ENCODE measurements at regions not wholly inside any gene's neighbourhood (a gene's known extent, or its start where the extent isn't known, plus 50 kb on each side); places are given as distances from the start of the nearest gene placed in this dataset.

- no peak for DNase-seq (ENCODE audit: low read depth, low spot score)
- H3K4me3 ChIP-seq, result no peak overlapping the region
- TF ChIP-seq TARDBP (IDR thresholded peaks at IDR 0.05; ENCODE audit: borderline replicate concordance), result no peak
- TF ChIP-seq RELA (IDR thresholded peaks at IDR 0.05; ENCODE audit: borderline replicate concordance, partially characterized antibody), result no peak
- H3K9me3 ChIP-seq (replicated peaks; ENCODE audit: control insufficient read depth, insufficient read depth, low read length), result no peaks in the 10 kb centered on the region; the same call in 2 of the 3 replicates
- no peaks in the 10 kb centered on the region for H3K36me3 ChIP-seq (ENCODE audit: control insufficient read depth in 2 of 2, insufficient read depth in 2 of 2, low read length in 1 of 2)
- 0% methylated on average over 1 of the region's 1 CpG for WGBS (ENCODE audit: insufficient coverage, insufficient replicate concordance, low lambda C conversion rate, missing lambda C conversion rate)
- in situ Hi-C loops (cut with MboI), result no loop called here
- intact Hi-C loops (cut with micrococcal nuclease; ENCODE audit: unreplicated experiment), result no loop called here
- BruUV-seq (replicated peaks), result no TSS peak
- ChIA-PET CTCF (no interaction called here), SMC1A (ENCODE audit: uncharacterized antibody, unreplicated experiment) (no interaction called here), POLR2A (no interaction called here), RAD21 (ENCODE audit: unreplicated experiment) (no interaction called here)
- no peaks in the 10 kb centered on the region for H3K27me3 ChIP-seq (replicated peaks in 1 of 2; ENCODE audit: control insufficient read depth in 2 of 2, insufficient read depth in 2 of 2, low read length in 1 of 2)
- ATAC-seq, result no peak
- no peaks in the 10 kb centered on the region; the same call in 1 of the 2 replicates for H4K20me1 ChIP-seq (ENCODE audit: control insufficient read depth, insufficient read depth)
- no peak for FAIRE-seq
- H3K4me2 ChIP-seq (ENCODE audit: control insufficient read depth, insufficient read depth), result no peak overlapping the region
- H3K27ac ChIP-seq (ENCODE audit: control insufficient read depth, insufficient read depth), result no peak overlapping the region
- H3K4me1 ChIP-seq (ENCODE audit: control insufficient read depth, insufficient read depth, low read length), result no peaks in the 10 kb centered on the region; the same call in none of the 2 replicates
- H3K79me2 ChIP-seq (ENCODE audit: control insufficient read depth, insufficient read depth, low read length), result no peaks in the 10 kb centered on the region
- H3K9ac ChIP-seq (ENCODE audit: control insufficient read depth, insufficient read depth, low read length), result no peak overlapping the region
- no peak overlapping the region for H2AFZ ChIP-seq (ENCODE audit: control insufficient read depth, low read depth, low read length)
Observed at GRCh38 chr9:88920645-88921044, 70.6 kb upstream of the S1PR3 start.

- in situ Hi-C loops (cut with MboI) (no loop called here), intact Hi-C loops (cut with micrococcal nuclease; ENCODE audit: unreplicated experiment) (no loop called here)
- H3K36me3 ChIP-seq (ENCODE audit: control insufficient read depth in 2 of 2, insufficient read depth in 2 of 2, low read length in 1 of 2), result no peaks in the 10 kb centered on the region
- ChIA-PET POLR2A (no interaction called here), RAD21 (ENCODE audit: unreplicated experiment) (no interaction called here), SMC1A (ENCODE audit: uncharacterized antibody, unreplicated experiment) (no interaction called here), CTCF (no interaction called here)
- TF ChIP-seq CBFB (IDR thresholded peaks at IDR 0.05; ENCODE audit: low read depth) (peak; percentile 41; the same call in 1 of the 2 replicates), NBN (IDR thresholded peaks at IDR 0.05) (no peak), TCF3 (IDR thresholded peaks at IDR 0.05; ENCODE audit: borderline replicate concordance, insufficient read depth, low read depth, low read length) (0 out of 2 replicates have a peak, but pooled peaks have one; percentile 37), TCF12 (IDR thresholded peaks at IDR 0.05; ENCODE audit: low read depth, low read length) (no peak), NFYB (IDR thresholded peaks at IDR 0.05; ENCODE audit: insufficient read depth, low read depth, low read length) (no peak), NR2F1 (conservative IDR thresholded peaks at IDR 0.05) (peak; percentile 31; the same call in 1 of the 2 replicates), PAX8 (IDR thresholded peaks at IDR 0.05) (no peak), TBL1XR1 (IDR thresholded peaks at IDR 0.05; ENCODE audit: low read depth, low read length) (no peak), MEF2A (IDR thresholded peaks at IDR 0.05; ENCODE audit: insufficient read depth, low read depth, low read length) (no peak), RUNX3 (IDR thresholded peaks at IDR 0.05; ENCODE audit: low read length) (peak; percentile 88), ZBED1 (IDR thresholded peaks at IDR 0.05; ENCODE audit: borderline replicate concordance) (no peak), SRF (IDR thresholded peaks at IDR 0.05; ENCODE audit: low read depth in 2 of 2, low read length in 2 of 2) (no peak), ELK1 (IDR thresholded peaks at IDR 0.05; ENCODE audit: low read depth, low read length) (no peak), BHLHE40 (IDR thresholded peaks at IDR 0.05; ENCODE audit: borderline replicate concordance in 1 of 2, low read depth in 2 of 2, low read length in 1 of 2) (peak; percentile 85 to 91), BCL11A (IDR thresholded peaks at IDR 0.05; ENCODE audit: low read depth, low read length) (no peak), BACH1 (IDR thresholded peaks at IDR 0.05; ENCODE audit: borderline replicate concordance) (no peak), ZZZ3 (IDR thresholded peaks at IDR 0.05; ENCODE audit: control insufficient read depth, insufficient read length, low read depth) (no peak), CHD4 (IDR thresholded peaks at IDR 0.05) (no peak)
- peak; percentile 13 for DNase-seq (ENCODE audit: low read depth, low spot score)
- no peaks in the 10 kb centered on the region; the same call in 2 of the 3 replicates for H3K9me3 ChIP-seq (replicated peaks; ENCODE audit: control insufficient read depth, insufficient read depth, low read length)
- H3K27me3 ChIP-seq (replicated peaks in 1 of 2; ENCODE audit: control insufficient read depth in 2 of 2, insufficient read depth in 2 of 2, low read length in 1 of 2), result no peaks in the 10 kb centered on the region
- no peaks in the 10 kb centered on the region for H3K79me2 ChIP-seq (ENCODE audit: control insufficient read depth, insufficient read depth, low read length)
- H3K4me3 ChIP-seq, result no peak overlapping the region
- 5% methylated on average over 10 of the region's 10 CpGs for WGBS (ENCODE audit: insufficient coverage, insufficient replicate concordance, low lambda C conversion rate, missing lambda C conversion rate)
- peak; percentile 18 for FAIRE-seq
- no peak overlapping the region for H3K27ac ChIP-seq (ENCODE audit: control insufficient read depth, insufficient read depth)
- H3K9ac ChIP-seq (ENCODE audit: control insufficient read depth, insufficient read depth, low read length), result no peak overlapping the region
- ATAC-seq, result no peak
- no peak overlapping the region for H3K4me2 ChIP-seq (ENCODE audit: control insufficient read depth, insufficient read depth)
- H3K4me1 ChIP-seq (ENCODE audit: control insufficient read depth, insufficient read depth, low read length), result no peaks in the 10 kb centered on the region; the same call in none of the 2 replicates
- H2AFZ ChIP-seq (ENCODE audit: control insufficient read depth, low read depth, low read length), result no peak overlapping the region
- no TSS peak for BruUV-seq (replicated peaks)
- H4K20me1 ChIP-seq (ENCODE audit: control insufficient read depth, insufficient read depth), result no peaks in the 10 kb centered on the region; the same call in 1 of the 2 replicates
Observed at GRCh38 chr9:88922091-88922490, 69.2 kb upstream of the S1PR3 start.
